Neural cell (in vitro differentiated cells): ENCODE measurements at regions not wholly inside any gene's neighbourhood (a gene's known extent, or its start where the extent isn't known, plus 50 kb on each side); places are given as distances from the start of the nearest gene placed in this dataset.

Experiments
- H2AFZ ChIP-seq: fragments of 200-600, 300-800 bp; sonication (generic), shearing (Covaris generic); 2 replicates; pipeline ENCODE4 v1.6.0; 2014; ENCODE audit warnings: low read depth, mild to moderate bottlenecking, antibody characterized with exemption, low read length, moderate library complexity
- H3F3A ChIP-seq: fragments of 200-600 bp; shearing (Covaris generic); 2 replicates; pipeline ENCODE4 v1.6.1; 2016; ENCODE audit warnings: mild to moderate bottlenecking, moderate library complexity, mixed read lengths, antibody characterized with exemption, low read length; ENCODE audit not compliant: insufficient read depth, poor library complexity, severe bottlenecking
- H3K27ac ChIP-seq: fragments of 200-600, 300-800 bp; sonication (generic), shearing (Covaris generic); 2 replicates; pipeline ENCODE4 v1.5.1; 2014; ENCODE audit warnings: mild to moderate bottlenecking, low read length, moderate library complexity
- H3K27me3 ChIP-seq: fragments of 300-800, 200-600 bp; sonication (generic), shearing (Covaris generic); 2 replicates; pipeline ENCODE4 v1.6.0; 2014; ENCODE audit warnings: mild to moderate bottlenecking, low read depth, low read length, moderate library complexity; ENCODE audit not compliant: insufficient read depth
- H3K36me3 ChIP-seq: fragments of 300-800, 200-600 bp; sonication (generic), shearing (Covaris generic); 2 replicates; pipeline ENCODE4 v1.5.1; 2014; ENCODE audit warnings: mild to moderate bottlenecking, antibody characterized with exemption, low read length, moderate library complexity; ENCODE audit not compliant: insufficient read depth
- H3K4me2 ChIP-seq: fragments of 300-800, 200-600 bp; sonication (generic), shearing (Covaris generic); 2 replicates; pipeline ENCODE4 v1.6.0; 2014; ENCODE audit warnings: mild to moderate bottlenecking, low read length
- H3K4me3 ChIP-seq: fragments of 300-800, 200-600 bp; sonication (generic), shearing (Covaris generic); 2 replicates; pipeline ENCODE4 v1.5.1; 2014; ENCODE audit warnings: mild to moderate bottlenecking, low read length, moderate library complexity
- H3K79me2 ChIP-seq: fragments of 200-600 bp; shearing (Covaris generic); replicated peaks from 2 replicates; pipeline ENCODE4 v1.6.0; 2014; ENCODE audit warnings: mild to moderate bottlenecking, low read length, moderate library complexity; ENCODE audit not compliant: insufficient read depth
- H3K9ac ChIP-seq: fragments of 300-800, 200-600 bp; sonication (generic), shearing (Covaris generic); 2 replicates; pipeline ENCODE4 v1.6.1; 2016; ENCODE audit warnings: mild to moderate bottlenecking, low read length, mixed read lengths
- H3K9me2 ChIP-seq: fragments of 200-600 bp; shearing (Covaris generic); 2 replicates; pipeline ENCODE4 v1.6.1; 2016; ENCODE audit warnings: mild to moderate bottlenecking, low read length, mixed read lengths; ENCODE audit not compliant: insufficient read depth
- H3K9me3 ChIP-seq: fragments of 200-600, 300-800 bp; sonication (generic), shearing (Covaris generic); 2 replicates; pipeline ENCODE4 v1.6.1; 2016; ENCODE audit warnings: mild to moderate bottlenecking, mixed run types, low read length, moderate library complexity, mixed read lengths
- H4K20me1 ChIP-seq: fragments of 200-600 bp; shearing (Covaris generic); 2 replicates; pipeline ENCODE4 v1.6.1; 2016; ENCODE audit warnings: mild to moderate bottlenecking, mixed run types; ENCODE audit not compliant: insufficient read depth
- CTCF ChIP-seq: fragments of 450-650 bp; IDR thresholded peaks from 2 replicates; pipeline ENCODE4 v1.5.1; 2014; ENCODE audit warnings: antibody characterized with exemption, mild to moderate bottlenecking, moderate library complexity; ENCODE audit not compliant: poor library complexity, severe bottlenecking
- EP300 ChIP-seq: fragments of 450-650 bp; conservative IDR thresholded peaks from 2 replicates; pipeline ENCODE4 v1.6.1; 2014; ENCODE audit warnings: antibody characterized with exemption, mild to moderate bottlenecking, moderate library complexity; ENCODE audit not compliant: poor library complexity, severe bottlenecking
- EZH2 ChIP-seq: fragments of 200-600, 300-800 bp; shearing (Covaris generic), sonication (generic); IDR thresholded peaks from 2 replicates; pipeline ENCODE4 v1.6.1; 2014; ENCODE audit warnings: antibody characterized with exemption, low read length, borderline replicate concordance, mild to moderate bottlenecking; ENCODE audit not compliant: insufficient read depth, poor library complexity, severe bottlenecking
- MXI1 ChIP-seq: fragments of 450-650 bp; conservative IDR thresholded peaks from 2 replicates; pipeline ENCODE4 v1.6.1; 2014; ENCODE audit warnings: antibody characterized with exemption, mild to moderate bottlenecking; ENCODE audit not compliant: poor library complexity, severe bottlenecking
- POLR2AphosphoS5 ChIP-seq: IDR thresholded peaks from 2 replicates; pipeline ENCODE4 v1.6.1; 2012
- RAD21 ChIP-seq: fragments of 450-650 bp; conservative IDR thresholded peaks from 2 replicates; pipeline ENCODE4 v1.6.1; 2014; ENCODE audit warnings: antibody characterized with exemption, mild to moderate bottlenecking, moderate library complexity
- REST ChIP-seq: IDR thresholded peaks from 2 replicates; pipeline ENCODE4 v1.6.1; 2012; ENCODE audit warnings: borderline replicate concordance
- SMC3 ChIP-seq: fragments of 450-650 bp; conservative IDR thresholded peaks from 2 replicates; pipeline ENCODE4 v1.6.1; 2014; ENCODE audit warnings: antibody characterized with exemption, mild to moderate bottlenecking, moderate library complexity; ENCODE audit not compliant: poor library complexity
- TAF1 ChIP-seq: IDR thresholded peaks from 2 replicates; pipeline ENCODE4 v1.6.1; 2012; ENCODE audit warnings: low read depth

DNA sequence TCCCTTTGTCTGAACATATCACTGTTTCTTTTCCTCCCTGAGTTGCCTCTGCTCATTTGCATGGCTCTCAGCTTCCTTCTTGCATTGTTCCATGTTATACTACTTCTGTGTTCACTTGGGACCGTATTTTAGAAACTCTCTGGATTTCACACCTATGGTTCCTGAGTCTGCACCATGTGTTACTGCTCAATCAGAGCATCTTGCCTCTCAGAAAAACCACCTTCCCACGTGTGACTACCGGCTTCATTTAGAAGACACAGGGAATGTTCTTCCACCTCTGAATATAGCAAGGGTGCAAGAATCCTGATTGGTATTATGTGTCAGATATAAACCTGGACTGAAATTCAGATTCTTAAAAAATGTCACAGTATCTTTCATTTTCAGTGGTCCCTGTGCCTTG is 731.2 kb downstream of the TDRD15 start:
- no peak overlapping the region for H2AFZ ChIP-seq

GRCh38 chr2:21856708-21857107 is 732.9 kb downstream of the TDRD15 start:
- H3K9me2 ChIP-seq, result no peaks in the 10 kb centered on the region
- H3K79me2 ChIP-seq, result no peaks in the 10 kb centered on the region
- H3K27me3 ChIP-seq, result no peaks in the 10 kb centered on the region
- H3K27ac ChIP-seq, result no peak overlapping the region
- no peak overlapping the region for H2AFZ ChIP-seq
- H3K4me2 ChIP-seq, result no peak overlapping the region
- H3K9me3 ChIP-seq, result no peaks in the 10 kb centered on the region
- H3K36me3 ChIP-seq, result no peaks in the 10 kb centered on the region
- TF ChIP-seq EP300, result no peak
- no peak for TF ChIP-seq MXI1
- no peak for TF ChIP-seq SMC3
- TF ChIP-seq REST, result no peak
- TF ChIP-seq RAD21, result no peak
- H3F3A ChIP-seq, result no peaks in the 10 kb centered on the region
- no peaks in the 10 kb centered on the region for H4K20me1 ChIP-seq
- H3K9ac ChIP-seq, result no peak overlapping the region
- no peak overlapping the region for H3K4me3 ChIP-seq

More for the DNA sequence above, 731.2 kb downstream of the TDRD15 start:
- Histone ChIP-seq H4K20me1 (no peaks in the 10 kb centered on the region), H3F3A (no peaks in the 10 kb centered on the region), H3K79me2 (no peaks in the 10 kb centered on the region), H3K27ac (no peak overlapping the region), H3K27me3 (no peaks in the 10 kb centered on the region), H3K9ac (no peak overlapping the region), H3K4me3 (no peak overlapping the region), H3K9me2 (no peaks in the 10 kb centered on the region), H3K9me3 (no peaks in the 10 kb centered on the region), H3K4me2 (no peak overlapping the region), H3K36me3 (no peaks in the 10 kb centered on the region)
- no peak for TF ChIP-seq POLR2AphosphoS5
- no peak for TF ChIP-seq EP300
- TF ChIP-seq CTCF, result no peak
- no peak for TF ChIP-seq TAF1
- no peak for TF ChIP-seq SMC3
- no peak for TF ChIP-seq EZH2
- no peak for TF ChIP-seq MXI1
- no peak for TF ChIP-seq REST
- no peak for TF ChIP-seq RAD21
